Panc1 (cell line): ENCODE measurements at regions not wholly inside any gene's neighbourhood (a gene's known extent, or its start where the extent isn't known, plus 50 kb on each side); places are given as distances from the start of the nearest gene placed in this dataset.

Experiments
- POLR2AphosphoS5 ChIP-seq: IDR thresholded peaks from 2 replicates; pipeline ENCODE4 v1.6.1; 2012; ENCODE audit warnings: mild to moderate bottlenecking, low read depth, low read length, moderate library complexity
- TCF7L2 ChIP-seq: IDR thresholded peaks from 2 replicates; pipeline ENCODE4 v1.6.1; 2011; ENCODE audit warnings: mild to moderate bottlenecking, low read depth, low read length, inconsistent platforms
- TF ChIP-seq, protein P1 (sequence below): fragments of 450-650 bp; IDR thresholded peaks from 2 replicates; pipeline ENCODE4 v1.5.1; 2017; ENCODE audit warnings: mild to moderate bottlenecking

DNA sequence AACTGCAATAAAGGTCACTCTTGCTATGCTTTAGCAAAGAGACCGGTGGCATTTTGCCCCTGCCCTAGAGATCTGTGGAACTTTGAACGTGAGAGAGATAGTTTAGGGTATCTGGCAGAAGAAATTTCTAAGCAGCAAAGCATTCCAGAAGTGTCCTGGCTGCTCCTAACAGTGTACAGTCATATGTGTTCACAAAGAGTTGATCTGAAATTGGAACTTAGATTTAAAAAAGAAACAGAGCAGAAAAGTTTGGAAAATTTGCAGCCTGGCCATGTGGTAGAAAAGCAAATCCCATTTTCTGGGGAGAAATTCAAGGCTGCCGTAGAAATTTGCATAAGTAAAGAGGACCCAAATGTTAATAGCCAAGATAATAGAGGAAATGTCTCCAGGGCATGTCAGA lies 169.2 kb downstream of the FGF1 start:
- TF ChIP-seq, protein P1, sequence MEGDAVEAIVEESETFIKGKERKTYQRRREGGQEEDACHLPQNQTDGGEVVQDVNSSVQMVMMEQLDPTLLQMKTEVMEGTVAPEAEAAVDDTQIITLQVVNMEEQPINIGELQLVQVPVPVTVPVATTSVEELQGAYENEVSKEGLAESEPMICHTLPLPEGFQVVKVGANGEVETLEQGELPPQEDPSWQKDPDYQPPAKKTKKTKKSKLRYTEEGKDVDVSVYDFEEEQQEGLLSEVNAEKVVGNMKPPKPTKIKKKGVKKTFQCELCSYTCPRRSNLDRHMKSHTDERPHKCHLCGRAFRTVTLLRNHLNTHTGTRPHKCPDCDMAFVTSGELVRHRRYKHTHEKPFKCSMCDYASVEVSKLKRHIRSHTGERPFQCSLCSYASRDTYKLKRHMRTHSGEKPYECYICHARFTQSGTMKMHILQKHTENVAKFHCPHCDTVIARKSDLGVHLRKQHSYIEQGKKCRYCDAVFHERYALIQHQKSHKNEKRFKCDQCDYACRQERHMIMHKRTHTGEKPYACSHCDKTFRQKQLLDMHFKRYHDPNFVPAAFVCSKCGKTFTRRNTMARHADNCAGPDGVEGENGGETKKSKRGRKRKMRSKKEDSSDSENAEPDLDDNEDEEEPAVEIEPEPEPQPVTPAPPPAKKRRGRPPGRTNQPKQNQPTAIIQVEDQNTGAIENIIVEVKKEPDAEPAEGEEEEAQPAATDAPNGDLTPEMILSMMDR = no peak
- TF ChIP-seq POLR2AphosphoS5 (no peak), TCF7L2 (no peak)
